Neural crest cell (in vitro differentiated cells): ENCODE measurements at regions not wholly inside any gene's neighbourhood (a gene's known extent, or its start where the extent isn't known, plus 50 kb on each side); places are given as distances from the start of the nearest gene placed in this dataset.
A peak's percentile ranks its signal among the peaks of the same experiment; 100 is the strongest.

ENCODE experiments used
- DNase-seq: peaks from one replicate; pipeline ENCODE4 v3.0.0; 2021; ENCODE audit warnings: low read depth, mixed read lengths, low spot score
- H3K27ac Mint-ChIP-seq: one replicate; pipeline ENCODE4 v1.8.0; 2021; ENCODE audit warnings: mild to moderate bottlenecking, mixed read lengths; ENCODE audit not compliant: unreplicated experiment
- H3K27me3 Mint-ChIP-seq: 2 replicates; pipeline ENCODE4 v1.8.0; 2021; ENCODE audit warnings: low read depth, mild to moderate bottlenecking, mixed read lengths
- H3K36me3 Mint-ChIP-seq: 2 replicates; pipeline ENCODE4 v1.8.0; 2021; ENCODE audit warnings: low read depth, mild to moderate bottlenecking, mixed read lengths
- H3K4me1 Mint-ChIP-seq: 2 replicates; pipeline ENCODE4 v1.8.0; 2021; ENCODE audit warnings: mixed read lengths
- H3K4me3 Mint-ChIP-seq: one replicate; pipeline ENCODE4 v1.8.0; 2021; ENCODE audit warnings: mild to moderate bottlenecking, mixed read lengths
- H3K9me3 Mint-ChIP-seq: 2 replicates; pipeline ENCODE4 v1.8.0; 2021; ENCODE audit warnings: mixed read lengths
- CTCF ChIP-seq: fragments of 200-600 bp; sonication (generic); conservative IDR thresholded peaks from 2 replicates; pipeline ENCODE4 v1.5.0; 2021; ENCODE audit warnings: antibody characterized with exemption, mild to moderate bottlenecking

- peaks cover 65% of the 10 kb centered on the region for H3K4me1 Mint-ChIP-seq
- H3K4me3 Mint-ChIP-seq = peak overlapping the region; percentile 59
- no peaks in the 10 kb centered on the region for H3K9me3 Mint-ChIP-seq
- H3K27ac Mint-ChIP-seq = peak overlapping the region; percentile 36
- peaks cover 12% of the 10 kb centered on the region for H3K27me3 Mint-ChIP-seq
- DNase-seq = peak; percentile 40
- H3K36me3 Mint-ChIP-seq = no peaks in the 10 kb centered on the region
- no peak for TF ChIP-seq CTCF
Measured at GRCh38 chr5:61732796-61733195, 400.7 kb downstream of the ZSWIM6 start.

DNA sequence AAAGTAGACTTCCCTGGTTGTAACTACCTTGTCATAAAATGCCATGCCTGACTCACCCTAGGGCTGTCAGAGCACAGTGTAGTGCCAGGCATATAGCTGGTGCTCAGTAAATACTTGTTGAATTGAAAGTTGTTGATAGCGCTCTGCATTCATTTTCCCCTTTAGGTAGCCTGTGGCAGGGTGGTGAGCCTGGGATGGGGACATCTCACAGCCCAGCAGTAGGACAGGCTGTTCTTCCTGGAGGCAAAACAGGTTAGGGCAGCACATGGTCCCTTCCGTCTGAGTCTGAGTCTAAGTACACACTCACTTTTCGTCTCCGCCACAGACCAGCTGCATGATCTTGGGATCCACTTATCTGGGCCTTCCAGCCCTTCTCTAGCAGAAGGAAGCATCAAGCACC is 401.9 kb downstream of the ZSWIM6 start:
- H3K27me3 Mint-ChIP-seq = peaks cover 8% of the 10 kb centered on the region
- H3K36me3 Mint-ChIP-seq = no peaks in the 10 kb centered on the region
- H3K9me3 Mint-ChIP-seq = no peaks in the 10 kb centered on the region
- no peak for DNase-seq
- no peak for TF ChIP-seq CTCF
- H3K4me3 Mint-ChIP-seq = peak overlapping the region; percentile 16
- peaks cover 74% of the 10 kb centered on the region for H3K4me1 Mint-ChIP-seq
- H3K27ac Mint-ChIP-seq = peak overlapping the region; percentile 28

- no peak overlapping the region for H3K27ac Mint-ChIP-seq
- DNase-seq = no peak
- H3K27me3 Mint-ChIP-seq = peaks cover 2% of the 10 kb centered on the region
- no peak for TF ChIP-seq CTCF
- H3K4me1 Mint-ChIP-seq = peaks cover 73% of the 10 kb centered on the region
- H3K9me3 Mint-ChIP-seq = no peaks in the 10 kb centered on the region
- H3K4me3 Mint-ChIP-seq = peak overlapping the region; percentile 4
- no peaks in the 10 kb centered on the region for H3K36me3 Mint-ChIP-seq
Measured at GRCh38 chr5:61734966-61735365, 402.9 kb downstream of the ZSWIM6 start.

DNA sequence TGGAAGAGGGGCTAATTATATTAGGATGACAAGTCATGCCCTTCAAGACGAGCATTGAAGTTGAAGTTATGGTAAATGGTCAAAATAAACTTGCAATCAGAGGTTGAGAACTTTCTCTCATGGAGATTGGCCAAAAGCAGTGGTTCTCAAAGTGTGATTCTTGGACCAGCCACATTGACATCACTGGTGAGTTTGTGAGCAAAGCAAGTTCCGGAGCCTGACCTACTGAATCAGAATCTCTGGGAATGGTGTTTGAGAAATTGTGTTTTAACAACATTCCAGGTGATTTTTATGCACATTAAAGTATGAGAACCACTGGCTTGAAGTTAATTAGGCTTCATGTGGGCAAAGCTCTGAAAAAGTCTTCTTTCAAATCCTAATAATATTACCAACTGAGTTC is 403.5 kb downstream of the ZSWIM6 start:
- DNase-seq = no peak
- Mint-ChIP-seq H3K9me3 (no peaks in the 10 kb centered on the region), H3K4me1 (peaks cover 67% of the 10 kb centered on the region), H3K4me3 (peak overlapping the region; percentile 4), H3K27me3 (no peaks in the 10 kb centered on the region), H3K36me3 (no peaks in the 10 kb centered on the region), H3K27ac (no peak overlapping the region)
- TF ChIP-seq CTCF = no peak

DNA sequence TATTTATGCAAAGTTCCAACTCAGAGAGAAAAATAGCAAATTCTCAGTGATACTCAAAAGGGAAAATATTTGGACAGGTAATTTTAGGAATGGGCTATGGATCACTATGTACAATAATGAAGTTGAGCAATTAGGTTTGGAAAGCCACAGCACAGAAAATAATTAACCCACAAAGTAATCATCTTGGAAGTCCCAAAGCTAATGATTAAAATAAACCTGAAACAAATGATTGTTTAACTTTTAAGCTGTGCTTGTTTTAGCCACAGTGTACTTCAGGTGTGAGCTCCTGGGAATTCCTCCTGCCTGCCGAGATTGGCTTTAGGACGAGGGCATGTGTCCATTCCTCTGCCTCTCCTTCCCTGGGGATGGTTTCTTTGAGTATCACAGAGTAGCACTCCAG is 403.9 kb downstream of the ZSWIM6 start:
- Mint-ChIP-seq H3K9me3 (no peaks in the 10 kb centered on the region), H3K4me1 (peaks cover 63% of the 10 kb centered on the region), H3K27ac (peak overlapping the region; percentile 79), H3K27me3 (no peaks in the 10 kb centered on the region), H3K36me3 (no peaks in the 10 kb centered on the region), H3K4me3 (peak overlapping the region; percentile 63)
- no peak for DNase-seq
- no peak for TF ChIP-seq CTCF
